PC-3 (cell line): ENCODE measurements at regions not wholly inside any gene's neighbourhood (a gene's known extent, or its start where the extent isn't known, plus 50 kb on each side); places are given as distances from the start of the nearest gene placed in this dataset.
"Not testable (repeated sequence)": the region's sequence is repeated elsewhere in the genome, so short reads cannot be mapped to it uniquely, and the experiment has no call there.

ENCODE experiments used
- ATAC-seq: fragments of 200-7000 bp; cut with Tn5 transposase; 2 replicates; pipeline ENCODE4 v1.9.1; 2020; ENCODE audit warnings: mild to moderate bottlenecking, moderate library complexity
- BruUV-seq: library from RNA; stranded (reverse); fragments of 400-500 nt; replicated peaks from 2 replicates; lab custom pipeline; 2021; lab: Mats Ljungman, UMichigan
- CTCF ChIA-PET: fragments of 300-600 bp; sonication (Branson Sonifier 250); formaldehyde crosslinking; loops from one replicate; lab custom pipeline; 2022; ENCODE audit warnings: antibody characterized with exemption; lab: Charles Lee
- POLR2A ChIA-PET: fragments of 300-600 bp; sonication (Branson Sonifier 250); formaldehyde crosslinking; loops from one replicate; lab custom pipeline; 2022; ENCODE audit warnings: antibody characterized with exemption; ENCODE audit not compliant: unreplicated experiment; lab: Charles Lee
- DNase-seq: peaks from one replicate; pipeline ENCODE4 v3.0.0-alpha.2; 2015
- H2AFZ ChIP-seq: fragments of 300-600 bp; sonication (generic); 2 replicates; pipeline ENCODE4 v1.6.0; 2016; ENCODE audit warnings: antibody characterized with exemption, low read length
- H3F3A ChIP-seq: fragments of 300-600 bp; sonication (generic); one replicate; pipeline ENCODE4 v1.6.0; 2017; ENCODE audit warnings: antibody characterized with exemption, low read length, control low read depth, mild to moderate bottlenecking; ENCODE audit not compliant: unreplicated experiment
- H3K27ac ChIP-seq: fragments of 300-600 bp; sonication (generic); 2 replicates; pipeline ENCODE4 v1.5.1; 2016; ENCODE audit warnings: mild to moderate bottlenecking, low read length
- H3K27me3 ChIP-seq: fragments of 300-600 bp; sonication (generic); 2 replicates; pipeline ENCODE4 v1.6.1; 2016; ENCODE audit warnings: low read length, mixed read lengths
- H3K36me3 ChIP-seq: fragments of 300-600 bp; sonication (generic); 2 replicates; pipeline ENCODE4 v1.6.1; 2016; ENCODE audit warnings: low read depth, mixed run types, low read length, mixed read lengths
- H3K4me1 ChIP-seq: fragments of 300-600 bp; sonication (generic); 2 replicates; pipeline ENCODE4 v1.5.1; 2016; ENCODE audit warnings: low read length; ENCODE audit not compliant: insufficient read depth
- H3K4me2 ChIP-seq: fragments of 300-600 bp; sonication (generic); 2 replicates; pipeline ENCODE4 v1.6.0; 2016; ENCODE audit warnings: low read length
- H3K4me3 ChIP-seq: fragments of 300-600 bp; sonication (generic); 2 replicates; pipeline ENCODE4 v1.5.1; 2016; ENCODE audit warnings: mild to moderate bottlenecking, low read length, mixed read lengths
- H3K79me2 ChIP-seq: fragments of 300-600 bp; sonication (generic); 2 replicates; pipeline ENCODE4 v1.6.1; 2017; ENCODE audit warnings: low read length, mixed read lengths
- H3K9ac ChIP-seq: fragments of 300-600 bp; sonication (generic); 2 replicates; pipeline ENCODE4 v1.6.0; 2016; ENCODE audit warnings: mild to moderate bottlenecking, low read length
- H3K9me2 ChIP-seq: fragments of 300-600 bp; sonication (generic); replicated peaks from 2 replicates; pipeline ENCODE4 v1.6.1; 2016; ENCODE audit warnings: mixed run types, low read length, mixed read lengths
- H3K9me3 ChIP-seq: fragments of 300-600 bp; sonication (generic); 2 replicates; pipeline ENCODE4 v1.6.1; 2016; ENCODE audit warnings: low read length, mixed read lengths
- H4K20me1 ChIP-seq: fragments of 300-600 bp; sonication (generic); 2 replicates; pipeline ENCODE4 v1.6.1; 2016; ENCODE audit warnings: low read length, mixed read lengths
- EZH2 ChIP-seq: fragments of 300-600 bp; sonication (generic); IDR thresholded peaks from one replicate; pipeline ENCODE4 v1.6.1; 2017; ENCODE audit warnings: antibody characterized with exemption, mild to moderate bottlenecking, low read length; ENCODE audit not compliant: unreplicated experiment
- EZH2phosphoT487 ChIP-seq: fragments of 300-600 bp; sonication (generic); IDR thresholded peaks from 2 replicates; pipeline ENCODE4 v1.6.1; 2018; ENCODE audit warnings: mild to moderate bottlenecking, antibody characterized with exemption, low read length, borderline replicate concordance
- intact Hi-C: fragments of 100-400 bp; cut with micrococcal nuclease; formaldehyde crosslinking; loops from 2 replicates; pipeline ENCODE4 v1.9.0; 2023
- TF ChIP-seq, protein P1 (sequence below): fragments of 300-600 bp; sonication (generic); conservative IDR thresholded peaks from 2 replicates; pipeline ENCODE4 v1.5.1; 2017; ENCODE audit warnings: antibody characterized with exemption, low read depth, mild to moderate bottlenecking, low read length

- Histone ChIP-seq H3K9ac (no peak overlapping the region), H2AFZ (no peak overlapping the region), H3K4me2 (no peak overlapping the region), H3K4me1 (no peaks in the 10 kb centered on the region), H3K9me3 (no peaks in the 10 kb centered on the region), H3K36me3 (no peaks in the 10 kb centered on the region), H3K27ac (no peak overlapping the region), H3K27me3 (no peaks in the 10 kb centered on the region), H3K4me3 (no peak overlapping the region), H3K79me2 (no peaks in the 10 kb centered on the region), H3F3A (no peaks in the 10 kb centered on the region), H3K9me2 (no peaks in the 10 kb centered on the region), H4K20me1 (no peaks in the 10 kb centered on the region)
- no TSS peak for BruUV-seq
- POLR2A ChIA-PET, result no interaction called here
- ATAC-seq (no peak), DNase-seq (no peak)
- CTCF ChIA-PET, result no interaction called here
- TF ChIP-seq, protein P1, sequence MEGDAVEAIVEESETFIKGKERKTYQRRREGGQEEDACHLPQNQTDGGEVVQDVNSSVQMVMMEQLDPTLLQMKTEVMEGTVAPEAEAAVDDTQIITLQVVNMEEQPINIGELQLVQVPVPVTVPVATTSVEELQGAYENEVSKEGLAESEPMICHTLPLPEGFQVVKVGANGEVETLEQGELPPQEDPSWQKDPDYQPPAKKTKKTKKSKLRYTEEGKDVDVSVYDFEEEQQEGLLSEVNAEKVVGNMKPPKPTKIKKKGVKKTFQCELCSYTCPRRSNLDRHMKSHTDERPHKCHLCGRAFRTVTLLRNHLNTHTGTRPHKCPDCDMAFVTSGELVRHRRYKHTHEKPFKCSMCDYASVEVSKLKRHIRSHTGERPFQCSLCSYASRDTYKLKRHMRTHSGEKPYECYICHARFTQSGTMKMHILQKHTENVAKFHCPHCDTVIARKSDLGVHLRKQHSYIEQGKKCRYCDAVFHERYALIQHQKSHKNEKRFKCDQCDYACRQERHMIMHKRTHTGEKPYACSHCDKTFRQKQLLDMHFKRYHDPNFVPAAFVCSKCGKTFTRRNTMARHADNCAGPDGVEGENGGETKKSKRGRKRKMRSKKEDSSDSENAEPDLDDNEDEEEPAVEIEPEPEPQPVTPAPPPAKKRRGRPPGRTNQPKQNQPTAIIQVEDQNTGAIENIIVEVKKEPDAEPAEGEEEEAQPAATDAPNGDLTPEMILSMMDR, result no peak
- intact Hi-C loops, result no loop called here
Measured at GRCh38 chr10:84876116-84876999, 548.0 kb downstream of the CCSER2 start.

- POLR2A ChIA-PET, result no interaction called here
- Histone ChIP-seq H3K27ac (no peak overlapping the region), H2AFZ (no peak overlapping the region), H3K9ac (no peak overlapping the region), H3K79me2 (no peaks in the 10 kb centered on the region), H3K4me3 (no peak overlapping the region), H3K9me3 (no peaks in the 10 kb centered on the region), H4K20me1 (no peaks in the 10 kb centered on the region), H3F3A (no peaks in the 10 kb centered on the region), H3K4me1 (no peaks in the 10 kb centered on the region), H3K4me2 (no peak overlapping the region), H3K27me3 (no peaks in the 10 kb centered on the region), H3K36me3 (no peaks in the 10 kb centered on the region), H3K9me2 (no peaks in the 10 kb centered on the region)
- TF ChIP-seq, protein P1, result no peak
- TF ChIP-seq EZH2 (no peak), EZH2phosphoT487 (no peak)
- CTCF ChIA-PET, result no interaction called here
- no TSS peak for BruUV-seq
- DNase-seq, result no peak
- ATAC-seq, result no peak
- intact Hi-C loops, result no loop called here
Measured at GRCh38 chr10:84879991-84880390, 551.6 kb downstream of the CCSER2 start.

GRCh38 chr10:84881696-84882095, 553.3 kb downstream of the CCSER2 start:
- H3K79me2 ChIP-seq, result not testable (repeated sequence)

More at GRCh38 chr10:84881696-84882095, 553.3 kb downstream of the CCSER2 start:
- CTCF ChIA-PET, POLR2A ChIA-PET, H2AFZ ChIP-seq, H3K4me3 ChIP-seq, H3K9me2 ChIP-seq, H3K36me3 ChIP-seq, intact Hi-C loops, ATAC-seq, H3K9ac ChIP-seq, H4K20me1 ChIP-seq, H3K4me2 ChIP-seq, H3K4me1 ChIP-seq, DNase-seq, H3K27ac ChIP-seq, H3K9me3 ChIP-seq, BruUV-seq, H3F3A ChIP-seq, H3K27me3 ChIP-seq: not testable (repeated sequence)
